Pancreas (tissue), 10 donors: ENCODE measurements at regions not wholly inside any gene's neighbourhood (a gene's known extent, or its start where the extent isn't known, plus 50 kb on each side); places are given as distances from the start of the nearest gene placed in this dataset.

ENCODE experiments used
- ATAC-seq, 4 donors: fragments of 200-7000 bp; cut with Tn5 transposase; one replicate each; pipeline versions ENCODE4 v1.8.0 to v1.9.1; 2020; ENCODE audit warnings: mild to moderate bottlenecking in 4 of 4, moderate library complexity in 4 of 4
- DNase-seq, 6 donors: peaks; one replicate each; pipeline ENCODE4 v3.0.0-alpha.2; 2020
- FAIRE-seq: peaks from 2 replicates; lab custom pipeline; 2012; peaks lifted over from hg19 to GRCh38; lab: Jason Lieb, UNC
- H3K27ac ChIP-seq, 4 donors: fragments of 200-600 bp; sonication (generic); 1 replicate in 3 of 4; 2 replicates in 1 of 4; pipeline versions ENCODE4 v1.5.0 to v1.8.0; 2020
- H3K27me3 ChIP-seq, 4 donors: fragments of 200-600 bp; one replicate each; pipeline ENCODE4 v1.8.0; 2021
- H3K36me3 ChIP-seq, 3 donors: fragments of 200-600 bp; sonication (generic) in 1 of 3; one replicate each; pipeline versions ENCODE4 v1.5.0 to v1.8.0; 2020 to 2021
- H3K4me1 ChIP-seq, 3 donors: fragments of 200-600 bp; one replicate each; pipeline ENCODE4 v1.8.0; 2021
- H3K4me3 ChIP-seq, 4 donors: fragments of 200-600 bp; sonication (generic) in 2 of 4; one replicate each; pipeline versions ENCODE4 v1.5.0 to v1.8.0; 2020 to 2021
- H3K9me3 ChIP-seq, 4 donors: fragments of 200-600 bp; one replicate each; pipeline ENCODE4 v1.8.0; 2021
- WGBS, 2 donors: extraction: QIAGEN DNeasy Blood & Tissue Kit; methylation state at CpG; one replicate each; pipeline ENCODE4 v1.1.7; 2013; 5-methylcytosine and 5-hydroxymethylcytosine counted together
- intact Hi-C, 3 donors: fragments of 100-400 bp; cut with DNase I; formaldehyde crosslinking; loops; one replicate each; pipeline versions ENCODE4 v1.11.1 to v1.14.2; 2022
- TF ChIP-seq, protein P1 (sequence below), 4 donors: fragments of 200-600 bp; sonication (generic) in 3 of 4; IDR thresholded peaks; one replicate each; pipeline versions ENCODE4 v1.5.0 to v1.8.0; 2021; ENCODE audit warnings: antibody characterized with exemption in 4 of 4
- donor health status: healthy with polysubstance abuse.
- donor health status: DM: no; HTN: no; CAD: no; lungs with moderate emphysema.
- donor health status: DM: no; HTN: no; CAD: no.
- donor health status: control.
- donor health status: control.
- donor health status: Bipolar disorder and iron deficiency.
- donor health status: DM: yes; HTN: yes; CAD: no.
- donor health status: DM: no; HTN: no; CAD: no.
- donor health status: DM: no; HTN: no; CAD: no.
- donor health status: DM: yes; HTN: yes; CAD: no.

DNA sequence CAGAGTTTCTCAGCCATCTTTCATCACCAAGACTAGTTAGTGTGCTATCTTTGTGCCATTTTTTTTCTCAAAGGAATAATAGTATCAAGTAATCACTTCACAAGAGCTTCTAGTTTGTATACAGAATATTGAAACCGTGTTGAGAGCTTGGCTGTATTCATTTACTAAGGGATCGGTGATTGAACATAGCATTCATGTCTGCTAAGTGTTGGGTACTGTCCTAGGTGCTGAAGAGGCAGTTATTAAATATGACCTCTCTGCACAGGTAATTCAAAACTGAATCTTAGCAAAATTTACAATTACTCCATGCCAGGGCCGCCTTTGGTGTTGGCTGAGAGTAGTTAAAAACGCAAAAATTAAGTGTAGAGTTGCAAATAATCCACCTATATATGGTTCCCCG lies 355.3 kb upstream of the RORA start:
- Histone ChIP-seq H3K27ac (no peak overlapping the region), H3K36me3 (no peaks in the 10 kb centered on the region), H3K4me1 (no peaks in the 10 kb centered on the region), H3K27me3 (no peaks in the 10 kb centered on the region), H3K9me3 (no peaks in the 10 kb centered on the region), H3K4me3 (no peak overlapping the region)
- DNase-seq = no peak
- intact Hi-C loops = no loop called here
- no peak for ATAC-seq
- FAIRE-seq = no peak
- 38 to 49% methylated on average over 5 of the region's 5 CpGs for WGBS, 2 donors
- TF ChIP-seq, protein P1, sequence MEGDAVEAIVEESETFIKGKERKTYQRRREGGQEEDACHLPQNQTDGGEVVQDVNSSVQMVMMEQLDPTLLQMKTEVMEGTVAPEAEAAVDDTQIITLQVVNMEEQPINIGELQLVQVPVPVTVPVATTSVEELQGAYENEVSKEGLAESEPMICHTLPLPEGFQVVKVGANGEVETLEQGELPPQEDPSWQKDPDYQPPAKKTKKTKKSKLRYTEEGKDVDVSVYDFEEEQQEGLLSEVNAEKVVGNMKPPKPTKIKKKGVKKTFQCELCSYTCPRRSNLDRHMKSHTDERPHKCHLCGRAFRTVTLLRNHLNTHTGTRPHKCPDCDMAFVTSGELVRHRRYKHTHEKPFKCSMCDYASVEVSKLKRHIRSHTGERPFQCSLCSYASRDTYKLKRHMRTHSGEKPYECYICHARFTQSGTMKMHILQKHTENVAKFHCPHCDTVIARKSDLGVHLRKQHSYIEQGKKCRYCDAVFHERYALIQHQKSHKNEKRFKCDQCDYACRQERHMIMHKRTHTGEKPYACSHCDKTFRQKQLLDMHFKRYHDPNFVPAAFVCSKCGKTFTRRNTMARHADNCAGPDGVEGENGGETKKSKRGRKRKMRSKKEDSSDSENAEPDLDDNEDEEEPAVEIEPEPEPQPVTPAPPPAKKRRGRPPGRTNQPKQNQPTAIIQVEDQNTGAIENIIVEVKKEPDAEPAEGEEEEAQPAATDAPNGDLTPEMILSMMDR (IDR thresholded peaks at IDR 0.05) = no peak

GRCh38 chr15:61582092-61582491 lies 353.0 kb upstream of the RORA start:
- no peak overlapping the region for H3K4me3 ChIP-seq
- intact Hi-C loops = no loop called here
- H3K27ac ChIP-seq = no peak overlapping the region
- H3K27me3 ChIP-seq = no peaks in the 10 kb centered on the region
- 15 to 17% methylated on average over 1 of the region's 1 CpG for WGBS, 2 donors
- ATAC-seq (no peak), DNase-seq (no peak), FAIRE-seq (no peak)
- TF ChIP-seq, protein P1 (IDR thresholded peaks at IDR 0.05) = no peak
- H3K4me1 ChIP-seq = no peaks in the 10 kb centered on the region
- H3K9me3 ChIP-seq = no peaks in the 10 kb centered on the region
- H3K36me3 ChIP-seq = no peaks in the 10 kb centered on the region

DNA sequence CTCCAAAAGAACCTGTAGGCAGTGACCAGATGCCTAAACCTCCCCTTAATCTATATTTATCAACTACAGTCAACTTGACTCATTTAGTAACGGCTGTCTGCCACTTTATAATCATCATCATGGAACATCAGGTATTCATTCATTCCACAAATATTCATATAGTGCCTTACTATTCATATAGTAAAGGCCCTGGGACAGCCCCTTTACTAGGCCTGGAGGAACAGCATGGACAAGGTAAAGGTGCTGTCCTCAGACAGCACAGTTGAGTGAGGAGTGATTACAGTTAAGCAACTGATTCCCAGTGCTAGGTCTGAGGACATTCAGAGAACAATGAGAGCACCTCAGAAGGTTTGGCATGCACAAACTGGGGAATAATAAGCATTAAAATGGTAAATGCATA lies 346.5 kb upstream of the RORA start:
- FAIRE-seq (no peak), DNase-seq (no peak), ATAC-seq (no peak)
- Histone ChIP-seq H3K9me3 (no peaks in the 10 kb centered on the region), H3K27ac (no peak overlapping the region), H3K4me1 (no peaks in the 10 kb centered on the region), H3K4me3 (no peak overlapping the region), H3K36me3 (no peaks in the 10 kb centered on the region), H3K27me3 (no peaks in the 10 kb centered on the region)
- intact Hi-C loops = no loop called here
- TF ChIP-seq, protein P1 (IDR thresholded peaks at IDR 0.05) = no peak
- 55 to 70% methylated on average over 1 of the region's 1 CpG for WGBS, 2 donors

DNA sequence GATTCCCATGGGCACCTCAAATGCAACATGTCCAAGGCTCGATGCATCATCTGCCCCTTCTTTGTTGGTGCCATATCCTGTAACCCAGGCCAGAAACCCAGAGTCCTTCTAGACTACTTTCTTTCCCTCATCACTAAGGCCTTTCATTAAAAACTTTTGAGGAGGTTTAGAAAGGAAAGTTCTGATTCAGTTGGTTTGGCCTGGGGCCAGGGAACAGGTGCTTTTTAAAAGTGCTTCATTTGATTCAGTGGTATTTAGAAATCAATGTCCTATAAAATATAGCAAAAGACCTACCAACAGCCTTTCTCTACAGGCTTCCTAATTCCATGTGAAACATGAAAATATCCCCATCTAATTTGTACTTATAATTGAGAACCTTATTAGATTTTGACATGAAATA lies 341.9 kb upstream of the RORA start:
- no peak overlapping the region for H3K27ac ChIP-seq
- H3K9me3 ChIP-seq = no peaks in the 10 kb centered on the region
- no peak for DNase-seq
- TF ChIP-seq, protein P1 (IDR thresholded peaks at IDR 0.05) = no peak
- H3K4me3 ChIP-seq = no peak overlapping the region
- H3K4me1 ChIP-seq = no peaks in the 10 kb centered on the region
- no peaks in the 10 kb centered on the region for H3K27me3 ChIP-seq
- 78 to 84% methylated on average over 1 of the region's 1 CpG for WGBS, 2 donors
- H3K36me3 ChIP-seq = no peaks in the 10 kb centered on the region
- no peak for FAIRE-seq
- ATAC-seq = no peak
- intact Hi-C loops = no loop called here

- DNase-seq = no peak
- no peak overlapping the region for H3K27ac ChIP-seq
- 62 to 65% methylated on average over 3 of the region's 3 CpGs for WGBS, 2 donors
- H3K27me3 ChIP-seq = no peaks in the 10 kb centered on the region
- H3K4me3 ChIP-seq = no peak overlapping the region
- H3K4me1 ChIP-seq = no peaks in the 10 kb centered on the region
- FAIRE-seq = no peak
- intact Hi-C loops = no loop called here
- no peaks in the 10 kb centered on the region for H3K9me3 ChIP-seq
- TF ChIP-seq, protein P1 (IDR thresholded peaks at IDR 0.05) = no peak
- no peaks in the 10 kb centered on the region for H3K36me3 ChIP-seq
- ATAC-seq = no peak
Measured at GRCh38 chr15:61564785-61565184, 335.7 kb upstream of the RORA start.
